BJ (cell line): ENCODE measurements at regions not wholly inside any gene's neighbourhood (a gene's known extent, or its start where the extent isn't known, plus 50 kb on each side); places are given as distances from the start of the nearest gene placed in this dataset.

Experiments
- CTCF ChIA-PET: fragments of 350-600 bp; formaldehyde crosslinking; extraction: SDS; loops from one replicate; lab custom pipeline; 2021; ENCODE audit warnings: antibody characterized with exemption, inconsistent platforms; lab: Yijun Ruan, JAX
- POLR2A ChIA-PET: fragments of 300-600 bp; sonication (Branson Sonifier 250); formaldehyde crosslinking; extraction: SDS; loops from one replicate; lab custom pipeline; 2021; ENCODE audit warnings: antibody characterized with exemption; lab: Charles Lee
- DNase-seq: peaks from one replicate; pipeline ENCODE4 v3.0.0-alpha.2; 2011; ENCODE audit warnings: low read depth
- H3K27me3 ChIP-seq: 2 replicates; pipeline ENCODE4 v1.6.0; 2011; ENCODE audit warnings: low read length; ENCODE audit not compliant: control insufficient read depth, insufficient read depth
- H3K36me3 ChIP-seq: 2 replicates; pipeline ENCODE4 v1.5.1; 2011; ENCODE audit warnings: low read length; ENCODE audit not compliant: control insufficient read depth, insufficient read depth
- H3K4me3 ChIP-seq: 2 replicates; pipeline ENCODE4 v1.5.1; 2011; ENCODE audit warnings: low read depth, mild to moderate bottlenecking, control low read depth, low read length
- CTCF ChIP-seq: IDR thresholded peaks from 2 replicates; pipeline ENCODE4 v1.5.1; 2011; ENCODE audit warnings: low read depth, mild to moderate bottlenecking, control low read depth, inconsistent platforms, low read length, moderate library complexity; ENCODE audit not compliant: insufficient read depth

- Histone ChIP-seq H3K4me3 (no peak overlapping the region), H3K27me3 (no peaks in the 10 kb centered on the region), H3K36me3 (no peaks in the 10 kb centered on the region)
- ChIA-PET POLR2A (no interaction called here), CTCF (no interaction called here)
- TF ChIP-seq CTCF, result no peak
- no peak for DNase-seq
Measured at GRCh38 chr2:126475031-126475430, 180.9 kb upstream of the GYPC start.

GRCh38 chr2:126476691-126477090 lies 179.3 kb upstream of the GYPC start:
- no peak overlapping the region for H3K4me3 ChIP-seq
- DNase-seq, result no peak
- CTCF ChIA-PET, result no interaction called here

GRCh38 chr2:126480033-126480432 lies 175.9 kb upstream of the GYPC start:
- no peaks in the 10 kb centered on the region for H3K36me3 ChIP-seq
- DNase-seq, result no peak
- H3K4me3 ChIP-seq, result no peak overlapping the region
- POLR2A ChIA-PET, result no interaction called here
- no peak for TF ChIP-seq CTCF
- CTCF ChIA-PET, result no interaction called here
- no peaks in the 10 kb centered on the region for H3K27me3 ChIP-seq

More at GRCh38 chr2:126476691-126477090, 179.3 kb upstream of the GYPC start:
- Histone ChIP-seq H3K36me3 (no peaks in the 10 kb centered on the region), H3K27me3 (no peaks in the 10 kb centered on the region)
- no peak for TF ChIP-seq CTCF
- POLR2A ChIA-PET, result no interaction called here

- H3K36me3 ChIP-seq, result no peaks in the 10 kb centered on the region
- no peaks in the 10 kb centered on the region for H3K27me3 ChIP-seq
- TF ChIP-seq CTCF, result no peak
- no peak overlapping the region for H3K4me3 ChIP-seq
- ChIA-PET CTCF (interaction anchor here (0.5 to 0.6 kb wide), 2 partner anchors 33 to 1415 kb away, joined by 3 read pairs; no protein-coding TSS in a partner anchor), POLR2A (no interaction called here)
- DNase-seq, result no peak
Measured at GRCh38 chr2:126482582-126483464, 173.1 kb upstream of the GYPC start.

GRCh38 chr2:126494593-126494992 lies 161.4 kb upstream of the GYPC start:
- no peaks in the 10 kb centered on the region for H3K27me3 ChIP-seq
- TF ChIP-seq CTCF, result no peak
- ChIA-PET CTCF (no interaction called here), POLR2A (no interaction called here)
- no peak for DNase-seq
- H3K36me3 ChIP-seq, result no peaks in the 10 kb centered on the region
- H3K4me3 ChIP-seq, result no peak overlapping the region
